Small intestine (tissue), 7 donors: ENCODE measurements at regions not wholly inside any gene's neighbourhood (a gene's known extent, or its start where the extent isn't known, plus 50 kb on each side); places are given as distances from the start of the nearest gene placed in this dataset.

ENCODE experiments used
- DNase-seq, 2 donors: peaks; one replicate each; pipeline versions ENCODE4 v3.0.0 to v3.0.0-alpha.2; 2013
- FAIRE-seq: peaks from 2 replicates; lab custom pipeline; 2012; peaks lifted over from hg19 to GRCh38; lab: Jason Lieb, UNC
- H3K27ac ChIP-seq, 3 donors: one replicate each; pipeline ENCODE4 v1.5.1; 2013; ENCODE audit warnings: low read length in 2 of 3, mild to moderate bottlenecking in 2 of 3, control low read depth in 1 of 3, inconsistent platforms in 1 of 3, low read depth in 1 of 3, moderate library complexity in 1 of 3
- H3K27me3 ChIP-seq, 3 donors: one replicate each; pipeline ENCODE4 v1.6.1; 2013; ENCODE audit warnings: low read length in 3 of 3, inconsistent platforms in 1 of 3; ENCODE audit not compliant: control insufficient read depth in 3 of 3, insufficient read depth in 3 of 3
- H3K36me3 ChIP-seq, 3 donors: one replicate each; pipeline ENCODE4 v1.6.1; 2013; ENCODE audit warnings: low read length in 3 of 3, inconsistent platforms in 1 of 3, low read depth in 1 of 3, mild to moderate bottlenecking in 1 of 3, moderate library complexity in 1 of 3; ENCODE audit not compliant: control insufficient read depth in 3 of 3, insufficient read depth in 2 of 3
- H3K4me1 ChIP-seq, 3 donors: one replicate each; pipeline ENCODE4 v1.6.1; 2013; ENCODE audit warnings: low read length in 2 of 3, inconsistent platforms in 1 of 3, low read depth in 1 of 3, mild to moderate bottlenecking in 1 of 3, moderate library complexity in 1 of 3; ENCODE audit not compliant: control insufficient read depth in 3 of 3, insufficient read depth in 2 of 3
- H3K4me3 ChIP-seq, 3 donors: one replicate each; pipeline ENCODE4 v1.5.1; 2013; ENCODE audit warnings: low read length in 3 of 3, control low read depth in 1 of 3, inconsistent platforms in 1 of 3, low read depth in 1 of 3, mild to moderate bottlenecking in 1 of 3, moderate library complexity in 1 of 3
- H3K9me3 ChIP-seq, 2 donors: one replicate each; pipeline ENCODE4 v1.6.1; 2013; ENCODE audit warnings: low read depth in 1 of 2, low read length in 1 of 2; ENCODE audit not compliant: control insufficient read depth in 2 of 2, insufficient read depth in 1 of 2
- WGBS, 3 donors: extraction: QIAGEN DNeasy Blood & Tissue Kit; methylation state at CpG; one replicate each; pipeline ENCODE4 v1.1.7; 2013; 5-methylcytosine and 5-hydroxymethylcytosine counted together
- donor health status: healthy with polysubstance abuse.
- donor health status: control.
- donor health status: control.
- donor health status: Bipolar disorder and iron deficiency.
- donor health status: healthy.

- Histone ChIP-seq H3K36me3 (no peaks in the 10 kb centered on the region), H3K9me3 (peaks cover 0 to 21% of the 10 kb centered on the region in 2 donors), H3K4me3 (no peak overlapping the region), H3K27ac (no peak overlapping the region), H3K4me1 (no peaks in the 10 kb centered on the region), H3K27me3 (no peaks in the 10 kb centered on the region)
- DNase-seq (no peak), FAIRE-seq (no peak)
- 90 to 100% (median 96%) methylated on average over 2 of the region's 2 CpGs for WGBS, 3 donors
Measured at GRCh38 chr7:131251371-131251770, 76.3 kb upstream of the MKLN1 start.

GRCh38 chr7:131252976-131253375, 74.7 kb upstream of the MKLN1 start:
- no peaks in the 10 kb centered on the region for H3K36me3 ChIP-seq
- WGBS, 3 donors = 87 to 95% (median 92%) methylated on average over 1 of the region's 1 CpG
- no peaks in the 10 kb centered on the region for H3K27me3 ChIP-seq
- H3K4me3 ChIP-seq = no peak overlapping the region
- H3K4me1 ChIP-seq = no peaks in the 10 kb centered on the region
- DNase-seq (no peak), FAIRE-seq (no peak)
- H3K27ac ChIP-seq = no peak overlapping the region
- peaks cover 0 to 21% of the 10 kb centered on the region in 2 donors for H3K9me3 ChIP-seq

GRCh38 chr7:131254211-131254610, 73.5 kb upstream of the MKLN1 start:
- 74 to 87% (median 76%) methylated on average over 2 of the region's 2 CpGs for WGBS, 3 donors
- Histone ChIP-seq H3K4me1 (no peaks in the 10 kb centered on the region), H3K9me3 (peaks cover 0 to 21% of the 10 kb centered on the region in 2 donors), H3K27ac (no peak overlapping the region), H3K27me3 (no peaks in the 10 kb centered on the region), H3K4me3 (no peak overlapping the region), H3K36me3 (no peaks in the 10 kb centered on the region)
- DNase-seq (no peak), FAIRE-seq (no peak)

- H3K9me3 ChIP-seq = peaks cover 0 to 21% of the 10 kb centered on the region in 2 donors
- no peak overlapping the region for H3K4me3 ChIP-seq
- WGBS, 3 donors = 70 to 98% (median 96%) methylated on average over 1 of the region's 1 CpG
- no peak overlapping the region for H3K27ac ChIP-seq
- H3K4me1 ChIP-seq = no peaks in the 10 kb centered on the region
- no peaks in the 10 kb centered on the region for H3K36me3 ChIP-seq
- no peak for FAIRE-seq
- no peaks in the 10 kb centered on the region for H3K27me3 ChIP-seq
- no peak for DNase-seq
Measured at GRCh38 chr7:131255242-131255641, 72.4 kb upstream of the MKLN1 start.

GRCh38 chr7:131261476-131261994, 66.1 kb upstream of the MKLN1 start:
- no peaks in the 10 kb centered on the region for H3K9me3 ChIP-seq
- H3K4me3 ChIP-seq = no peak overlapping the region
- H3K27me3 ChIP-seq = no peaks in the 10 kb centered on the region
- DNase-seq (no peak), FAIRE-seq (no peak)
- 94 to 100% (median 95%) methylated on average over 1 of the region's 1 CpG for WGBS, 3 donors
- no peak overlapping the region for H3K27ac ChIP-seq
- H3K4me1 ChIP-seq = no peaks in the 10 kb centered on the region
- no peaks in the 10 kb centered on the region for H3K36me3 ChIP-seq

GRCh38 chr7:131265227-131265626, 62.4 kb upstream of the MKLN1 start:
- H3K27ac ChIP-seq = no peak overlapping the region
- H3K4me3 ChIP-seq = no peak overlapping the region
- H3K36me3 ChIP-seq = no peaks in the 10 kb centered on the region
- no peak for DNase-seq
- peaks cover 0 to 3% of the 10 kb centered on the region in 2 donors for H3K9me3 ChIP-seq
- WGBS, 3 donors = 81 to 85% (median 84%) methylated on average over 4 of the region's 4 CpGs
- H3K27me3 ChIP-seq = no peaks in the 10 kb centered on the region
- H3K4me1 ChIP-seq = no peaks in the 10 kb centered on the region
- no peak for FAIRE-seq

GRCh38 chr7:131267631-131268030, 60.0 kb upstream of the MKLN1 start:
- no peak for DNase-seq
- Histone ChIP-seq H3K36me3 (no peaks in the 10 kb centered on the region), H3K4me1 (no peaks in the 10 kb centered on the region), H3K4me3 (no peak overlapping the region), H3K27me3 (peaks cover 0 to under 1% (median 0%) of the 10 kb centered on the region in 3 donors), H3K9me3 (peaks cover 0 to 3% of the 10 kb centered on the region in 2 donors), H3K27ac (no peak overlapping the region)
- FAIRE-seq = no peak
- 81 to 100% (median 95%) methylated on average over 1 of the region's 1 CpG for WGBS, 3 donors

- Histone ChIP-seq H3K36me3 (no peaks in the 10 kb centered on the region), H3K4me3 (no peak overlapping the region), H3K27ac (no peak overlapping the region), H3K9me3 (peaks cover 0 to 3% of the 10 kb centered on the region in 2 donors), H3K27me3 (peaks cover 0 to 2% (median 0%) of the 10 kb centered on the region in 3 donors), H3K4me1 (no peaks in the 10 kb centered on the region)
- FAIRE-seq (no peak), DNase-seq (no peak)
- 74 to 89% (median 74%) methylated on average over 2 of the region's 2 CpGs for WGBS, 3 donors
Measured at GRCh38 chr7:131268906-131269305, 58.8 kb upstream of the MKLN1 start.

GRCh38 chr7:131272086-131272485, 55.6 kb upstream of the MKLN1 start:
- H3K27ac ChIP-seq = no peak overlapping the region
- H3K27me3 ChIP-seq = peaks cover 0 to 2% (median 0%) of the 10 kb centered on the region in 3 donors
- 89 to 100% (median 100%) methylated on average over 1 of the region's 1 CpG for WGBS, 3 donors
- H3K36me3 ChIP-seq = no peaks in the 10 kb centered on the region
- FAIRE-seq = no peak
- no peak for DNase-seq
- H3K9me3 ChIP-seq = peaks cover 0 to 3% of the 10 kb centered on the region in 2 donors
- H3K4me3 ChIP-seq = no peak overlapping the region
- no peaks in the 10 kb centered on the region for H3K4me1 ChIP-seq
